Fibroblast of the aortic adventitia (primary cell): ENCODE measurements at regions not wholly inside any gene's neighbourhood (a gene's known extent, or its start where the extent isn't known, plus 50 kb on each side); places are given as distances from the start of the nearest gene placed in this dataset.
"Not testable (repeated sequence)": the region's sequence is repeated elsewhere in the genome, so short reads cannot be mapped to it uniquely, and the experiment has no call there.

Source experiments
- DNase-seq: peaks from one replicate; pipeline ENCODE4 v3.0.0-alpha.2; 2010; ENCODE audit warnings: low read depth
- H3K4me3 ChIP-seq: 2 replicates; pipeline ENCODE4 v1.5.1; 2011; ENCODE audit warnings: low read depth, mild to moderate bottlenecking, control low read depth, low read length, moderate library complexity
- CTCF ChIP-seq: IDR thresholded peaks from 2 replicates; pipeline ENCODE4 v1.5.1; 2011; ENCODE audit warnings: mild to moderate bottlenecking, low read length, control low read depth, inconsistent platforms; ENCODE audit not compliant: insufficient read depth

GRCh38 chr5:82879089-82879488, 198.1 kb downstream of the TMEM167A start:
- H3K4me3 ChIP-seq, result no peak overlapping the region
- no peak for DNase-seq
- no peak for TF ChIP-seq CTCF

GRCh38 chr5:82873452-82873851, 203.7 kb downstream of the TMEM167A start:
- no peak for DNase-seq
- no peak for TF ChIP-seq CTCF
- no peak overlapping the region for H3K4me3 ChIP-seq

- H3K4me3 ChIP-seq, DNase-seq: not testable (repeated sequence)
Observed at GRCh38 chr5:82872321-82873288, 204.6 kb downstream of the TMEM167A start.

- H3K4me3 ChIP-seq, result no peak overlapping the region
- no peak for DNase-seq
- no peak for TF ChIP-seq CTCF
Observed at GRCh38 chr5:82865625-82866024, 211.6 kb downstream of the TMEM167A start.

GRCh38 chr5:82863266-82863665, 213.9 kb downstream of the TMEM167A start:
- DNase-seq, result peak; percentile 18
- no peak overlapping the region for H3K4me3 ChIP-seq
- no peak for TF ChIP-seq CTCF

- no peak overlapping the region for H3K4me3 ChIP-seq
- no peak for TF ChIP-seq CTCF
- no peak for DNase-seq
Observed at GRCh38 chr5:82862711-82863110, 214.5 kb downstream of the TMEM167A start.

GRCh38 chr5:82862261-82862660, 214.9 kb downstream of the TMEM167A start:
- H3K4me3 ChIP-seq, result no peak overlapping the region
- TF ChIP-seq CTCF, result no peak
- DNase-seq, result no peak
